HUES6 (cell line): ENCODE measurements at regions not wholly inside any gene's neighbourhood (a gene's known extent, or its start where the extent isn't known, plus 50 kb on each side); places are given as distances from the start of the nearest gene placed in this dataset.

Experiments
- H3K27ac ChIP-seq: 2 replicates; pipeline ENCODE4 v1.7.0; 2013; ENCODE audit warnings: low read depth, mild to moderate bottlenecking, low read length, inconsistent platforms
- H3K27me3 ChIP-seq: 2 replicates; pipeline ENCODE4 v1.6.1; 2013; ENCODE audit warnings: low read length; ENCODE audit not compliant: control insufficient read depth, insufficient read depth
- H3K36me3 ChIP-seq: 2 replicates; pipeline ENCODE4 v1.6.1; 2013; ENCODE audit warnings: low read length; ENCODE audit not compliant: control insufficient read depth, insufficient read depth
- H3K4me1 ChIP-seq: 2 replicates; pipeline ENCODE4 v1.6.1; 2013; ENCODE audit warnings: low read length; ENCODE audit not compliant: control insufficient read depth, insufficient read depth
- H3K4me3 ChIP-seq: 2 replicates; pipeline ENCODE4 v1.5.1; 2013; ENCODE audit warnings: low read depth, low read length
- H3K9ac ChIP-seq: one replicate; pipeline ENCODE4 v1.6.1; 2013; ENCODE audit warnings: mild to moderate bottlenecking, low read length
- H3K9me3 ChIP-seq: 2 replicates; pipeline ENCODE4 v1.6.1; 2013; ENCODE audit warnings: low read depth, low read length; ENCODE audit not compliant: control insufficient read depth, insufficient read depth

DNA sequence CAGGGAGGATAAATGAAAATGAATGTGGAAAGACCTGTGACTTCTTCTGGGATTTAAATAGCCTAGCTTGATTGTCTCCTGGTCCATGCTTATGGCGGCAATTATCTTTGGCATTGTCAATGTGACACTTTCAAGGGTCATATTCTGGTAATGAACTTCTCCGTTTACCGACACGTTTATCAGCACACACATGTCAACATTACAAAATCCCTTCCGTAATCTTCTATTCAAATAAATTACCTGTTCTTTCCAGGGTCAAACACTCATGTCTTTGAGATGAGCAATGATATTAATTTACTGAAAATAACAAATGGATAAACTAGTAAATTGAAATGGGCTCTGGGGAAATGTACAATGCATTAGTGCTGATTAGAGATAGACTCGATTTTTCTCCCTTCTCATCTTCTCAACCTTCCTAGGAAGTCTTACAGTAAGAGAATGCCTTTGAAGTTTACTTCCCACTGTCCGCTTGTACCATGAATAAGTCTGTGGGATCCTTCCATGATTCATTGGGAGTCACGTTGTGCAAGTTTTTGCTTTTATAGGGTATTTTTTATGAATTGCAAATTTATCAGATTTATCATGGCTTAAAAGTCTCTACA lies 646.3 kb upstream of the LRATD1 start:
- Histone ChIP-seq H3K36me3 (no peaks in the 10 kb centered on the region), H3K27me3 (no peaks in the 10 kb centered on the region), H3K9me3 (no peaks in the 10 kb centered on the region), H3K4me3 (no peak overlapping the region), H3K9ac (no peak overlapping the region), H3K27ac (no peak overlapping the region), H3K4me1 (no peaks in the 10 kb centered on the region)

DNA sequence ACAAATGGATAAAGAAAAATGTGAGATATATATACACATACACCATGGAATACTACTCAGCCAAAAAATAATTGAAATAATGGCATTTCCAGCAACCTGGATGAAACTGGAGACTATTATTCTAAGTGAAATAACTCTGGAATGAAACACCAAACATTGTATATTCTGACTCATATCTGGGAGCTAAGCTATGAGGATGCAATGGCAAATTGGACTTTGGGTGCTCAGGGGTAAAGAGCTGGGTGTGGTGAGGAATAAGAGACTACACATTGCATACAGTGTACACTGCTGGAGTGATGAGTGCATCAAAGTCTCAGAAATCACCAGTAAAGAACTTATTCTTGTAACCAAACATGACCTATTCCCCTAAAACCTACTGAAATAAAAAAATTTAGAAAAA lies 636.0 kb upstream of the LRATD1 start:
- H3K36me3 ChIP-seq = no peaks in the 10 kb centered on the region

DNA sequence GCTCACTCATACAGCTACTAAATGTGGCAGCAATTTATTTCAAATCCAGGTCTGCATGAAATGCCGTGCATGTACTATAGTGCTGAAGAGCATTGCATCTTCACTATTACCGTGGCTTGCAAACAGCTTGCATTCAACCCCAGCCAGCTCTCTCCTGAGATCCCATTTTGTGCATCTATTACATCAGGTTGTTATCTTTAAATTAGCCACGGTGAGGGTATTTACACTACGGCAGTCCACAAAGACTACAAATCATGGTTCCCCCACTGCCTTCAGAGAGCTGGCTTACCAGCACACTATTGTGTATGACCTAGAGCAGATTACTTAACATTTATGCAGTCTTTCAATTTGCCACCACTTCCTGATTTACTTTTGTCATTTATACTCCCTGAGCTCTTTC lies 621.3 kb upstream of the LRATD1 start:
- H3K27ac ChIP-seq = no peak overlapping the region
- no peak overlapping the region for H3K9ac ChIP-seq
- no peaks in the 10 kb centered on the region for H3K4me1 ChIP-seq
- H3K4me3 ChIP-seq = no peak overlapping the region
- H3K27me3 ChIP-seq = no peaks in the 10 kb centered on the region
- no peaks in the 10 kb centered on the region for H3K36me3 ChIP-seq
- H3K9me3 ChIP-seq = peaks cover 13% of the 10 kb centered on the region

More for the DNA sequence above, 636.0 kb upstream of the LRATD1 start:
- H3K9ac ChIP-seq = no peak overlapping the region
- no peak overlapping the region for H3K4me3 ChIP-seq
- H3K27me3 ChIP-seq = no peaks in the 10 kb centered on the region
- no peaks in the 10 kb centered on the region for H3K4me1 ChIP-seq
- H3K9me3 ChIP-seq = no peaks in the 10 kb centered on the region
- H3K27ac ChIP-seq = no peak overlapping the region

DNA sequence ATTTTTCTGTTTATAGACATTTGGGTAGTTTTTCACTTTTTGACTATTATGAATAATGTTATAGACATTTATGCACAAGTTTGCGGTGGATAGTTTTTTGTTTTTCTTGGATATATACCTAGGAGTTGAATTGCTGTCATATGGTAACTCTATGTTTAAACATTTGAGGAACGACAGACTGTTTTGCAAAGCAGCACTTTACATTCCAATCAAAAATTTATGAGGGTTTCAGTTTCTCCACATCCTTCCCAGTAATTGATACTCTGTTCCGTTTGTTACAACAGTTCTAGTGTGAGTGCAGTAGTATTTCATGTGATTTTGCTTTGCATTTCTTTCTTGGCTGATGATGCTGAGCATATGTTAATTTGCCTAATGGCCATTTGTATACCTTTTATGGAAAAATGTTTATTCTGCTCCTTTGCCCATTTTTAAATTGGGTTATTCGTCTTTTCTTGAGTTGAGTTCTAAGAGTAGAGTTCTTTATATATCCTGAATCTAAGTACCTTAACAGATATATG lies 617.3 kb upstream of the LRATD1 start:
- Histone ChIP-seq H3K4me1 (no peaks in the 10 kb centered on the region), H3K27me3 (no peaks in the 10 kb centered on the region), H3K4me3 (no peak overlapping the region), H3K27ac (no peak overlapping the region), H3K36me3 (no peaks in the 10 kb centered on the region), H3K9me3 (peaks cover 6% of the 10 kb centered on the region; the same call in 1 of the 2 replicates), H3K9ac (no peak overlapping the region)

DNA sequence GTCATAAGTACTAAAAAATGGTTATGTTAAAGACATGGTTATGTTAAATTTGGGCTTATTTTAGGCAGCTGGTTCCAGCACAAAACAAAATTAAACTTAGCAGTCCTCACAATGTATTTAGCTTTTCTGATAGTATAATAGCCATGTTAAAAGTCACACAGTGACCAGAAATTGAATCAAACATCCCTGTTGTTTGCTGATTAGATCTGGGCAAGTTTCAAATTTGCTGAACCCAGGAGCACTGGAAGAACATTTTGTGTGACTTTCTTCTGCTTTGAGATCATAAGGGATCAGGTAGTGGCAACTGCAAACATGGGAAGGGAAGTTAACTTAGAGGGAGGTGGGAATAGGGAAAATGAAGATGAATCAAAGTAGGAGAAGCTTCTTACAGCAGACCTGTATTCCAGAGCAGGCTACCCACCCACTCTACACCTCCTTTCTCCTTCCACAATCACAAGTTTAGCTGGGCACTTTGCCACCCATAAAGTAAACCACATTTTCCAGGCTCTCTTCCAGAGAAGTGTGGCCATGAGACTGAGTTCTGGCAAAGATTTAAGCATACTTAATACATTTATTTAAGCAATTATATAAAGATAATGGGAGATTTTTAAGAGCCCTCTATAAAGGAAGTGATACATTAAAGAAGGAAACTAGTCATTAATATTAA lies 616.1 kb upstream of the LRATD1 start:
- Histone ChIP-seq H3K4me3 (no peak overlapping the region), H3K36me3 (no peaks in the 10 kb centered on the region), H3K4me1 (no peaks in the 10 kb centered on the region), H3K9ac (no peak overlapping the region), H3K9me3 (0 out of 2 replicates have a peak, but pooled peaks cover under 1% of the 10 kb centered on the region), H3K27me3 (no peaks in the 10 kb centered on the region), H3K27ac (no peak overlapping the region)

DNA sequence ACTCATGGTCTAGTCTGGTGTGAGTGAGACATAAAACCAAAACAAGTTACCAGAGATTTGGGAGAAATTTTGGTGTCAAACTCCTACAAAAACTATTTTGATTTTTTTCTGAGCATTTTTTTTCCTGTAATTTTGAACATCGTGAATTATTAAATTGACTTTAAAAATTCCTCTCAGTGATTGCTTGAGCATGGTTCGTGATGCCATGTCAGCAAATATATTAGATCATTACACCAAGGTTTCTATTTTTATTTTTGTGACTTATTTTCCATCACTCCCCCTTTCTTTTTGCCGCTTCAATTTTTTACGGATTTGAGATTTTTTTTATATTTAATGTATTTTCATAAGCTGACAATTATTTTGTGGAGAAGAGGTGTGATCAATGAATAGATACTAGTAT lies 613.9 kb upstream of the LRATD1 start:
- Histone ChIP-seq H3K4me3 (no peak overlapping the region), H3K27me3 (no peaks in the 10 kb centered on the region), H3K9me3 (no peaks in the 10 kb centered on the region), H3K9ac (no peak overlapping the region), H3K36me3 (no peaks in the 10 kb centered on the region), H3K27ac (no peak overlapping the region), H3K4me1 (no peaks in the 10 kb centered on the region)

DNA sequence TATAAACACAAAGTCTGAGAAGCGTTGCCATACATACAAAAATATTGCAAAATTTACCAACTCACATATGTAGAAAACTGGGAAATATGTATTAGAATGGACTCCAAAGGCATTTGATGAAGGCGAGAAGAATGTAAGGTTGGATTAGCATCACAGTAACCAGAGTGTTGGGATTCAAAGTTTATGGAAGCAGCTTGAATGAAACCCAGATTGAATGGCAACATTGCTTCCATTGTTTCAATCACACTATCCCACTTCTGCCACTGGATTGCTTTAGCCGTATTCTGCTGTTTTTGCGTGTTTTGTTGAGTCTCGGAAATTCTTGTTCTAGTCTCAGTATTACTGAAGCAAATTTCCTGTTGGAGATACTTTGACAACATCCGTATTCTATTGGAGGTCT lies 609.0 kb upstream of the LRATD1 start:
- H3K4me1 ChIP-seq = no peaks in the 10 kb centered on the region
- no peaks in the 10 kb centered on the region for H3K9me3 ChIP-seq
- H3K27ac ChIP-seq = no peak overlapping the region
- no peaks in the 10 kb centered on the region for H3K27me3 ChIP-seq
- no peaks in the 10 kb centered on the region for H3K36me3 ChIP-seq
- H3K4me3 ChIP-seq = no peak overlapping the region
- H3K9ac ChIP-seq = no peak overlapping the region

DNA sequence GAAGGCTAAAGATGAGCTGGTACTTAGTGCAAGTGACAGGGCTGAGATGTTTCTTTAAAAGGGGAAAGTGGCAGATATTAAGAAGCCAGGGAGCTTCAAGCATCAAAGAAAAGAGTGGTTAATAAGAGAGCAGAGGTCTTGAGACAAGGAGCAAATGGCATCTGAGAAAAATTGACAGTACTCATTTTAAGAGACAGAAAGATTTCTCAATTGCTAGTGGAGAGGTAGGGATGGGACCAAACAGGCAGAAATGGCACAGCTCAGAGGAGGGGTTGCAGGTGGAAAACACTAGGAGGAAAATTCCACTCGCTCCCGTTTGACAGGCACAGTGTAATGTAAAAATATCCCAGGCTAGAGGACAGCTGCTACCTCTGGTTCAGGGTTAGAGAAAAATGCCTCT lies 593.4 kb upstream of the LRATD1 start:
- Histone ChIP-seq H3K9ac (no peak overlapping the region), H3K27ac (no peak overlapping the region)

DNA sequence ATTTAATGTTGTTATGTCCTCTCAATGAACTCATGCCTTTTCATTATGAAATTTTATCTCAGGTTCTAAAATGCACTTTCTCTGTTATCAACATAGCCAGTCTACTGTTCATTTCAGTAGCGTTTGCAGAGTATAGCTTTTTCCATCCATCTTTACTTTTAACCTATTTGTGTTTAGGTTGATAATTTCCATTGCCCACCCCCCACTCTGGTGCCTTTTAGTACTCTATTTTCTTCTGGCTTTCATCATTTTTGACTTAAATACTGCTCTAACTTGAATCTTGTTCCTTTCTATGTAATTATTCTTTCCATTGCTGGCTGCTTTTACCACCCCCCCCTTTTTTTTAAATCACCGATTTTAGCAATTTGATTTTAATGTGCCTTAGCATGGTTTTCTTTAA lies 585.0 kb upstream of the LRATD1 start:
- Histone ChIP-seq H3K36me3 (no peaks in the 10 kb centered on the region), H3K4me1 (no peaks in the 10 kb centered on the region), H3K27me3 (no peaks in the 10 kb centered on the region), H3K9ac (no peak overlapping the region), H3K27ac (no peak overlapping the region), H3K9me3 (no peaks in the 10 kb centered on the region), H3K4me3 (no peak overlapping the region)

More for the DNA sequence above, 593.4 kb upstream of the LRATD1 start:
- H3K27me3 ChIP-seq = no peaks in the 10 kb centered on the region
- H3K9me3 ChIP-seq = no peaks in the 10 kb centered on the region
- H3K4me1 ChIP-seq = no peaks in the 10 kb centered on the region
- no peaks in the 10 kb centered on the region for H3K36me3 ChIP-seq
- H3K4me3 ChIP-seq = no peak overlapping the region

DNA sequence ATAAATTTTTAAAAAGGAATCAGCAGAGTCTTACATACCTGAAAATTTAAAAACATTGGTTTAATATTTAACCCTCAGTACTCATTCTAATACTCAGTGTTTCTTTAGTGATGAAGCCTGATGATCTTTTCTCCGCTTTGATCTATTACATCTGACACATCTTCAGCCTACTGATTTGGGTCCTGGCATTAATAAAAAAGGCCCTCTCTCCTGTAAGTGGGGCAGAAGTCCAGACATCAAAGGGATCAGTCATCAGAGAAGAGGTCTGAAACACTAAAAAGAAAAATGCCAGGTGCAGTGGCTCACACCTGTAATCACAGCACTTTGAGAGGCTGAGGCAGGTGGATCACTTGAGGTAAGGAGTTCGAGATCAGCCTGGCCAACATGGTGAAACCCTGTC lies 581.1 kb upstream of the LRATD1 start:
- H3K4me3 ChIP-seq = no peak overlapping the region
- no peaks in the 10 kb centered on the region for H3K27me3 ChIP-seq
- H3K9ac ChIP-seq = no peak overlapping the region
- no peak overlapping the region for H3K27ac ChIP-seq
- H3K4me1 ChIP-seq = no peaks in the 10 kb centered on the region
- H3K36me3 ChIP-seq = no peaks in the 10 kb centered on the region
- no peaks in the 10 kb centered on the region for H3K9me3 ChIP-seq

DNA sequence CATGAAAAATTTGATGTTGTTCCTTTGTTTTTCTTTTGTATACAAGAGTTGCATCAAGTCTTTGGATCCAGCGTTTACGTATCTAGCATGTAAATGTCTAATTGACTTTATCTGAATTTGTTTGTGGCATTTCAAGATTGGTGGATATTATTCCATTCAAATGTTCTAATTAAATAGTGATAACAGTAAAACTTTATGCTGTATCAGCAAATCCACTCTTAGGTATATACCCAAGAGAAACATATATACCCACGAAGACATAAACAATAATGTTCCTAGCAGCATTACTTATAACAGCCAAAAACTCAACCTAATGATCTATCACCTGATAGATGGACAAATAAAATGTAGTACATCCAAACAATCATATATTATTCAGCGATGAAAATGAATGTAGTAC lies 579.4 kb upstream of the LRATD1 start:
- no peaks in the 10 kb centered on the region for H3K36me3 ChIP-seq
- no peaks in the 10 kb centered on the region for H3K9me3 ChIP-seq
- no peak overlapping the region for H3K4me3 ChIP-seq
- H3K9ac ChIP-seq = no peak overlapping the region
- no peaks in the 10 kb centered on the region for H3K27me3 ChIP-seq
- no peak overlapping the region for H3K27ac ChIP-seq
- no peaks in the 10 kb centered on the region for H3K4me1 ChIP-seq
